ENCODE measurements at regions not wholly inside any gene's neighbourhood (a gene's known extent, or its start where the extent isn't known, plus 50 kb on each side); places are given as distances from the start of the nearest gene placed in this dataset.

- DNase-seq: no peak
These were observed 141.2 kb downstream of the RBFOX3 start for GRCh38 chr17:79469646-79470045.

GRCh38 chr17:79468183-79468944 lies 142.5 kb downstream of the RBFOX3 start:
- no peak for DNase-seq

- DNase-seq: no peak
These were observed 144.1 kb downstream of the RBFOX3 start for GRCh38 chr17:79466562-79467350.

- DNase-seq: no peak
These were observed 145.2 kb downstream of the RBFOX3 start for GRCh38 chr17:79465681-79466025.

- DNase-seq: peak; percentile 69
These were observed 145.7 kb downstream of the RBFOX3 start for GRCh38 chr17:79465011-79465680.

GRCh38 chr17:79464318-79465010 lies 146.4 kb downstream of the RBFOX3 start:
- DNase-seq: no peak

GRCh38 chr17:79463421-79464317 lies 147.2 kb downstream of the RBFOX3 start:
- no peak for DNase-seq

GRCh38 chr17:79461041-79461440 lies 149.8 kb downstream of the RBFOX3 start:
- DNase-seq: no peak

- no peak for DNase-seq
These were observed 151.0 kb downstream of the RBFOX3 start for GRCh38 chr17:79459846-79460245.

- DNase-seq: no peak
These were observed 151.7 kb downstream of the RBFOX3 start for GRCh38 chr17:79459003-79459655.

GRCh38 chr17:79458356-79458755 lies 152.5 kb downstream of the RBFOX3 start:
- no peak for DNase-seq

GRCh38 chr17:79457889-79458288 lies 153.0 kb downstream of the RBFOX3 start:
- no peak for DNase-seq

- DNase-seq: no peak
These were observed 153.5 kb downstream of the RBFOX3 start for GRCh38 chr17:79457376-79457775.

- DNase-seq: no peak
These were observed 155.2 kb downstream of the RBFOX3 start for GRCh38 chr17:79455636-79456035.

- no peak for DNase-seq
These were observed 156.0 kb downstream of the RBFOX3 start for GRCh38 chr17:79454826-79455225.

GRCh38 chr17:79453481-79453880 lies 157.4 kb downstream of the RBFOX3 start:
- no peak for DNase-seq

- DNase-seq: no peak
These were observed 158.1 kb downstream of the RBFOX3 start for GRCh38 chr17:79452706-79453105.

GRCh38 chr17:79451167-79451566 lies 159.7 kb downstream of the RBFOX3 start:
- no peak for DNase-seq

- DNase-seq: no peak
These were observed 164.3 kb downstream of the RBFOX3 start for GRCh38 chr17:79446399-79447009.

- no peak for DNase-seq
These were observed 166.7 kb downstream of the RBFOX3 start for GRCh38 chr17:79444198-79444597.

- DNase-seq: no peak
These were observed 167.8 kb downstream of the RBFOX3 start for GRCh38 chr17:79443026-79443425.
